Loucy (cell line): ENCODE measurements at regions not wholly inside any gene's neighbourhood (a gene's known extent, or its start where the extent isn't known, plus 50 kb on each side); places are given as distances from the start of the nearest gene placed in this dataset.

Experiments used
- EZH2phosphoT487 ChIP-seq: fragments of 200-600 bp; IDR thresholded peaks from 2 replicates; pipeline ENCODE4 v1.6.1; 2018; ENCODE audit warnings: antibody characterized with exemption, mild to moderate bottlenecking, moderate library complexity, borderline replicate concordance
- TF ChIP-seq, protein P1 (sequence below): fragments of 200-600 bp; sonication (generic); conservative IDR thresholded peaks from 2 replicates; pipeline ENCODE4 v1.5.1; 2014; ENCODE audit warnings: mild to moderate bottlenecking, antibody characterized with exemption, low read length

DNA sequence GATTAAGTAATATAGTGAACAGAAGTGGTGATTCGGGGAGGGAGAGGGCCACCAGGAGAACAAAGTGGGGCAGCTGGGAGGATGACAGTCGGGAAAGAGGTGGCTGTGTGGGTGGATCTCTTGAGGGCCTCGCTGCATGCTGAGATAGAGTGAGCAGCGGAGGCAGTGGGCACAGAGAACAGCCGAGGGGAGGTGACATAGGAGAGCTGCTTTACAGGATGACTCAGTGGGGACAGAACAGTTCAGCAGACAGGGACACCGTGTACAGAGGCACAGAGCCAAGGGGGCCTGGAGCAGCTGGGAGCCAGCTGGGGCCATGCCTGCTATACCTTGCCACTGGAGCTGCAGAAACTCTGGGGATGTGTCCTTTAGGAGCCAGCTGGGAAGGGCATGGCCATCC is 273.9 kb downstream of the GADD45G start:
- TF ChIP-seq, protein P1, sequence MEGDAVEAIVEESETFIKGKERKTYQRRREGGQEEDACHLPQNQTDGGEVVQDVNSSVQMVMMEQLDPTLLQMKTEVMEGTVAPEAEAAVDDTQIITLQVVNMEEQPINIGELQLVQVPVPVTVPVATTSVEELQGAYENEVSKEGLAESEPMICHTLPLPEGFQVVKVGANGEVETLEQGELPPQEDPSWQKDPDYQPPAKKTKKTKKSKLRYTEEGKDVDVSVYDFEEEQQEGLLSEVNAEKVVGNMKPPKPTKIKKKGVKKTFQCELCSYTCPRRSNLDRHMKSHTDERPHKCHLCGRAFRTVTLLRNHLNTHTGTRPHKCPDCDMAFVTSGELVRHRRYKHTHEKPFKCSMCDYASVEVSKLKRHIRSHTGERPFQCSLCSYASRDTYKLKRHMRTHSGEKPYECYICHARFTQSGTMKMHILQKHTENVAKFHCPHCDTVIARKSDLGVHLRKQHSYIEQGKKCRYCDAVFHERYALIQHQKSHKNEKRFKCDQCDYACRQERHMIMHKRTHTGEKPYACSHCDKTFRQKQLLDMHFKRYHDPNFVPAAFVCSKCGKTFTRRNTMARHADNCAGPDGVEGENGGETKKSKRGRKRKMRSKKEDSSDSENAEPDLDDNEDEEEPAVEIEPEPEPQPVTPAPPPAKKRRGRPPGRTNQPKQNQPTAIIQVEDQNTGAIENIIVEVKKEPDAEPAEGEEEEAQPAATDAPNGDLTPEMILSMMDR = no peak
- TF ChIP-seq EZH2phosphoT487 = no peak
